ENCODE measurements at regions not wholly inside any gene's neighbourhood (a gene's known extent, or its start where the extent isn't known, plus 50 kb on each side); places are given as distances from the start of the nearest gene placed in this dataset.

GRCh38 chr4:111797455-111798163 is 347.6 kb upstream of the FAM241A start:
- no peak for TF ChIP-seq CTCF (IDR thresholded peaks at IDR 0.05)
- Histone ChIP-seq H3K4me3 (no peak overlapping the region), H3K27ac (no peak overlapping the region)
- no peak for DNase-seq (ENCODE audit: low spot score)

GRCh38 chr4:111798840-111799239 is 346.4 kb upstream of the FAM241A start:
- H3K27ac ChIP-seq, result no peak overlapping the region
- no peak for DNase-seq (ENCODE audit: low spot score)
- H3K4me3 ChIP-seq, result no peak overlapping the region
- TF ChIP-seq CTCF (IDR thresholded peaks at IDR 0.05), result no peak

GRCh38 chr4:111800551-111800950 is 344.7 kb upstream of the FAM241A start:
- TF ChIP-seq CTCF (IDR thresholded peaks at IDR 0.05), result no peak
- H3K4me3 ChIP-seq, result no peak overlapping the region
- DNase-seq (ENCODE audit: low spot score), result no peak
- H3K27ac ChIP-seq, result no peak overlapping the region

GRCh38 chr4:111802191-111802590 is 343.1 kb upstream of the FAM241A start:
- no peak for TF ChIP-seq CTCF (IDR thresholded peaks at IDR 0.05)
- no peak overlapping the region for H3K27ac ChIP-seq
- no peak overlapping the region for H3K4me3 ChIP-seq
- no peak for DNase-seq (ENCODE audit: low spot score)

GRCh38 chr4:111806331-111806730 is 338.9 kb upstream of the FAM241A start:
- Histone ChIP-seq H3K4me3 (no peak overlapping the region), H3K27ac (no peak overlapping the region)
- no peak for TF ChIP-seq CTCF (IDR thresholded peaks at IDR 0.05)
- DNase-seq (ENCODE audit: low spot score), result no peak

GRCh38 chr4:111807576-111807975 is 337.7 kb upstream of the FAM241A start:
- TF ChIP-seq CTCF (IDR thresholded peaks at IDR 0.05), result no peak
- Histone ChIP-seq H3K27ac (no peak overlapping the region), H3K4me3 (no peak overlapping the region)
- no peak for DNase-seq (ENCODE audit: low spot score)

- no peak for DNase-seq (ENCODE audit: low spot score)
- no peak overlapping the region for H3K27ac ChIP-seq
- TF ChIP-seq CTCF (IDR thresholded peaks at IDR 0.05), result no peak
- no peak overlapping the region for H3K4me3 ChIP-seq
Observed at GRCh38 chr4:111808174-111808573, 337.1 kb upstream of the FAM241A start.
